MM.1S (cell line): ENCODE measurements at regions not wholly inside any gene's neighbourhood (a gene's known extent, or its start where the extent isn't known, plus 50 kb on each side); places are given as distances from the start of the nearest gene placed in this dataset.

Experiments used
- EZH2phosphoT487 ChIP-seq: fragments of 300-600 bp; sonication (generic); IDR thresholded peaks from 2 replicates; pipeline ENCODE4 v1.6.1; 2018; ENCODE audit warnings: antibody characterized with exemption, low read length
- TF ChIP-seq, protein P1 (sequence below): fragments of 300-600 bp; sonication (generic); IDR thresholded peaks from 2 replicates; pipeline ENCODE4 v1.5.1; 2016; ENCODE audit warnings: antibody characterized with exemption, low read length, mixed read lengths

DNA sequence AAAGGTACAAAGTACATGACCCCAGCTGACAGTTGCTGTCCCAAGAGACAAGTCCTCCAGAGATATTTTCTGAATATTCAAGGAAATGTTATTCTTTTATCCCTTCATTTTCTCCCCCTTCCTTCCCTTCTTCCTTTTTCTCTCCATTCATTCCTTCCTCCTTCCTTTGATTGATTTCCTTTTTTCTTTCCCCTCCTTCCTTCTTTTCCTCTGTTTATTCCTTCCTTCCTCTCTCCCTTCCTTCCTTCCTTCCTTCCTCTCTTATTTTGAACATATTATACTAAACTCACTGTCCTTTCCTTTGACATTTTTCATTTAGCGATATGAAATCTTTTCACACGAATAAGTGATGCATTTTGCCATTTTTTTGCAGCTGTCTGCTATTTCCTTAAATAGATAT, 73.2 kb upstream of the HDDC2 start:
- TF ChIP-seq, protein P1, sequence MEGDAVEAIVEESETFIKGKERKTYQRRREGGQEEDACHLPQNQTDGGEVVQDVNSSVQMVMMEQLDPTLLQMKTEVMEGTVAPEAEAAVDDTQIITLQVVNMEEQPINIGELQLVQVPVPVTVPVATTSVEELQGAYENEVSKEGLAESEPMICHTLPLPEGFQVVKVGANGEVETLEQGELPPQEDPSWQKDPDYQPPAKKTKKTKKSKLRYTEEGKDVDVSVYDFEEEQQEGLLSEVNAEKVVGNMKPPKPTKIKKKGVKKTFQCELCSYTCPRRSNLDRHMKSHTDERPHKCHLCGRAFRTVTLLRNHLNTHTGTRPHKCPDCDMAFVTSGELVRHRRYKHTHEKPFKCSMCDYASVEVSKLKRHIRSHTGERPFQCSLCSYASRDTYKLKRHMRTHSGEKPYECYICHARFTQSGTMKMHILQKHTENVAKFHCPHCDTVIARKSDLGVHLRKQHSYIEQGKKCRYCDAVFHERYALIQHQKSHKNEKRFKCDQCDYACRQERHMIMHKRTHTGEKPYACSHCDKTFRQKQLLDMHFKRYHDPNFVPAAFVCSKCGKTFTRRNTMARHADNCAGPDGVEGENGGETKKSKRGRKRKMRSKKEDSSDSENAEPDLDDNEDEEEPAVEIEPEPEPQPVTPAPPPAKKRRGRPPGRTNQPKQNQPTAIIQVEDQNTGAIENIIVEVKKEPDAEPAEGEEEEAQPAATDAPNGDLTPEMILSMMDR: no peak
- TF ChIP-seq EZH2phosphoT487: no peak
